HG03354 (cell line): ENCODE measurements at regions not wholly inside any gene's neighbourhood (a gene's known extent, or its start where the extent isn't known, plus 50 kb on each side); places are given as distances from the start of the nearest gene placed in this dataset.

ENCODE experiments used
- ATAC-seq: cut with Tn5 transposase; IDR thresholded peaks from one replicate; pipeline ENCODE4 v1.9.1; 2021; ENCODE audit warnings: mild to moderate bottlenecking; ENCODE audit not compliant: unreplicated experiment, poor library complexity, severe bottlenecking

DNA sequence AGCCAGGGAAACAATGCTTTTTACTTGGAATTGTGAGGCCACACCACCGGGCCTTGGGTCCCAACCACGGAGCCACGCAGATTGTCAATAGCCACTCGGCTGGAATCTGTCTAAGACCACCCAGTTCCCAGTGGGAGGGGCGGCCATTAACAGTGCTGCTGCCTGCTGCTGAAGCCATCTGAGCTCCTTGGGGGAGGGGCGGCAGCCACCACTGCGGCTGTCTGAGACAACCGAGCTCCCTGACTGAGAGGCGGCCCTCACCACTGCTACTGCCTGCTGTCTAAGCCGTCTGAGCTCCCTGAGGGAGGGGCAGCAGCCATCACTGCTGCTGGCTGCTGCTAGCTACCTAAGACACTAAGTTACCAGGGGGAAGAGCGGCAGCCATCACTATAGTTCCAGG, 64.3 kb downstream of the DMRTA2 start:
- ATAC-seq: no peak

DNA sequence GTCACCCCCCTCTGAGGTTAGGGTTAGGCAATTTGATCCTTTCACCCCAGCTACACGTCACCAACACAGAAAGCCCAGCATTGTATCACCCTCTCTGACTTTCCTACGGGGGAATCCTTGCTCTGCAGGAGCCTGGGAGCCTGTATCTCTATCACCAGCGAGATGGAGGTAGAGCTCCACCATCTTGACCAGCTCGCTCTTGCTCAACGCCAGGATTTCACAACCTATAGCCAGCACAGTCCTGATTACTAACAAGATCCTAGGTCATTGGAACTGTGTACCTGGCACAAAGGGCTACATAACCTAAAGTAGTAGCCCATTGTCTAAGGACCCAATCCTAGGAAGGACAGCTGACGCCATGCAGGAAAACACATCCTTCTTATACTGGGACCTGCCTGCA, 66.1 kb downstream of the DMRTA2 start:
- no peak for ATAC-seq

DNA sequence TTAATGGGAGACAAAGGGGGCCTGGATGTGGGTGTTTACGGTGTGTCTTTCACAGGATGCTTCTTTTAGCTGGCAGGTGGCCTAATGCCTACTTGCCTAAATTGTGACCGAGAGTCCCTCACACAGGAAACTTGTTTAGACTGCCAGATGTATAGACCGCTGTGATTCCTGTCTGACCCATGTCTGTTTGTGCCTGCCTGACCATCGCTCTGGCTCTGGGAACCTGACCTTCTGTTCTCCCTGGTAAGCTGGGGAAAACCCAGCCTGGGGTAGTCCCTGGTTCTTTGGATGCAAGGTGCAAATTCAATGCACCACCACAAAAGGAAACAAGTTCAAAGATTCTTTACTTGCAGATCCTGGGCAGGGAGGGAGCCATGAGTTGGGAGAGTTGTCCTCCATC, 68.4 kb downstream of the DMRTA2 start:
- no peak for ATAC-seq

DNA sequence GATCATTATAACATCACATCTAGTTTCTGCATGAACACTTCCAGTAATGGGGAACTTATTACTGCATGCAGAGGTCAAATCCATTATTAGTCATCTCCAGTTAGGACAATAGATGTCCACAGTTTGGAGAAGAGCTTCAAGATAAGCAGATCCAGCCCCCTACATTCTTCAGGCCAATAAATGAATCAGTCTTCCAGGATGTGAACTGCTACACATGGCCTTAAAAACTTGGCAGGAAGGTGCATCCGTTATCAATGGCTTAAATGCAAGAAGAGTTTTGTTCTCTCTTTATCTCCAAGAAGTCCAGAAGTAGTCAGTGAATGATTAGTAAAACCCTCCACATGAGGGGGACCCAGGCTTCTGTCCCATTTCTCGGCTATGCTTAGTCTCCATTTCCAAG, 70.8 kb downstream of the DMRTA2 start:
- ATAC-seq: no peak

DNA sequence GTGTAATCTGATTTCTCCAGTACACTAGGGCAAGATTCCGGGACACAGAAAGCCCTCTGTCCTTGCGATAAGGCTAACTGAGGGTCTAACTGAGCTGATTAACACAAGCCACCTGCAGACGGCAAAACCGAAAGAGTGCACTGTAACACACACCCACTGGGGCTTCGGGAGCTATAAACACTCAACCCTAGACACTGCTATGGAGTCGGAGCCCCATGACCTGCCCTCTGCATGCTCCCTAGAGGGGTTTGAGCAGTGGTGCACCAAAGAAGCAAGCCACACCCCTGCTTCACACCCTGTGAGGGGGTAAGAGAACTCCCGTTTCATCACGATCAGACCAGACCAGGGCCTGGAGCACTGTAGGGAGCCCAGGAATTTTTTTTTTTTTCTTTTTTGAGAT, 72.4 kb downstream of the DMRTA2 start:
- no peak for ATAC-seq

DNA sequence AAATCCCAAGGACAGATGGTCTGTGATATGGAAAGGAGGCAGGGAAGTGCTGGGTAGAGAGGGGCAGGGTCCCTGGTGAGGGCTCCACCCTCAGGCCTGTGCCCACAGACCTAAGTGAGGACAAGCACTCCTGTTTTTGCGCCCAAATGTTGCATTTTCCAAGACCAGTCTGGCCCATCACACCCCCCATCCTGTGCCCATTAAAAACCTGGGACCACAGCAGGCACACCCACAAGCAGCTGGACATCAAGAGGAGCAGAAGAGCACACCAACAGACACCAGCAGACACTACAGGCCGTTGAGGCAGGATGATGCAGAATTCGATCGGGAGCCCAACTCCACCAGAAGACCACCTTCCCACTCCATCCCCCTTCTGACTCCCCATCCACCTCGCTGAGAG, 72.8 kb downstream of the DMRTA2 start:
- no peak for ATAC-seq

DNA sequence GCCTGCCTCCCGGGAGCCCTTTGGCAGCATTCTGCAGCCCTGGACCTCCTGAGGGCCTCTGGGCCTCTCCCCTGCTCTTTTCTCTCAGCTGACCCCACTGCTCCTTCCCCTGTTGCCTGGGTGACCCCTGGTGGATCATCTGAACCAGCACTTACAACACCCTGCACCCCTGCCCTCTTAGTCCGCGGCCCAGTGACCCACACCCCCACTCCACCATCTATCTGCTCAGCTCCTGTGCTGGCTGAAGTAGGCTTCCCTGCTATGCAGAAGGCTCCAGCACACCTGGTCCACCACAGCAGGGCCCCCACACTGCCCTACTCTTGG, 74.0 kb downstream of the DMRTA2 start:
- ATAC-seq: no peak

DNA sequence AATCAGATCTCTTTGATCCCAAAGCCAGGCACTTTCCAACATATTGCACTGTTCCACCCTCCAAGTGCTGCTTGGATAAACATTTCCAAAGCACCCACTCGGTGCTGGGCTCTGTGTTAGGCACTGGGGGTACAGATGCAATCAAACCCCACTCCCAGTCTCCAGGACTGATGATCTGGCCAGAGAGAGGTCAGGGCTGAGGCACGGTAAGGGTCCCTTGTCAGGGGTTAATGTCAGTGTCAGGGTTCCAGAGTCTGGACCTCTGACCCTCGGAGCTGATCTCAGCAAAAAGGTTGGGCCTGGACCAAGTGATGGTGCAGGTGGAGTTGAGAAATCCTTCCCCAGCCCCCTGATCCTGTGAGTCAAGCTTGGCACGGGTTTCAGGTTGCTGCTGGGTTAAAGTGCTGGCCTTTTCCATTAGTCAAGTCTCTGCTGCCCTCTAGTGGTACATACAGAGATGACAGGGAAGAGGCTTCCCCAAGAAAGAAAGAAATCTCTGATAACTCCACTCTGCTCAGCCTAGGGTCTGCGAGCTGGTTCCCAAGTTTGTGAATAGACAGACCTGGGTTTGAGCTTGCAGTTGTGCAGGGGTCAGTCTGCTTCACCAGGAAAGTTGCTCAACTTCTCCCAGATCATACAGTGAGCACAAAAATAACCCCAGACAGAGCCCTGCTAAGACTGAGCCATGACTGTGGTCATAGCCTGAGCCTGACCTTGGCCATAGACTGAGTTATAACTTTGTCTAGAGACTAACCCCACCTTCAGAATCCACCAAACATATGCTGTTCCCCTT, 74.6 kb downstream of the DMRTA2 start:
- peak; percentile 80 for ATAC-seq

DNA sequence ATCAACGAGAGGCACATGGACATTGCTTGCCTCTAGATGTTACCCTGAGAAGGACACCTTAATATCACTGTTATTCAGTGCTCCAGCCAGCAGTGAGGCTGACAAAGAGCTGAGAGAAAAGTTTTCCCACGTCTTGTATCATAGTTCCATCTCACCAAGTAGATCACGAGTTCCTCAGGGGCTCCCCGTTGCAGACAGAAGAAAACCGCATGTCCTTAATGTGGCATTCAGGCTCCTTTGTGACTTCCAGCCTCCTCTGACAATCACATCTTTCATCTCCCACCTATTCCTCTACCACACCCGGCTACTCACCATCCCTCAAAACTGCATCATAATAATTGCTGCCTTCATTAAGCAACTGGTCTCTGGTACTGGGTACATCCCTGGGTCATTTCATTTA, 75.3 kb downstream of the DMRTA2 start:
- ATAC-seq: no peak

DNA sequence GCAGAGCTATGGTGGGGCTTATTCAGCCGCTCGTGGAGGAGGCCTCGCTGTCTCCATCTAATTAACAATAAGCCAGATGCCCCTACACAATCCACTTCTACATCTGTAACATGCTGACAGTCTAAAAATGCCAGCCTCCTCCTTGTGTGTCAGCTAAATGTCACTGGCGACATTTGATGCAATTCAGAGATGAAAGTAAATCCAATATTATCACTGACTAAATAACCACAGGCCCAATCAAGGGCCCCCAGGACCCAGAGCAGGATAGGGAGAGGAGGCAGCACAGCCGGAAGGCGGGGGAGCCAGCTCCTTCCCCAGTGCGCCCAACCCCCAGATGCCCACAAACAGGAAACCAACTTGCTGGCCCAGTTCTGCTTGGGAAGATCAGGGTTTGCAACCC, 76.6 kb downstream of the DMRTA2 start:
- no peak for ATAC-seq

DNA sequence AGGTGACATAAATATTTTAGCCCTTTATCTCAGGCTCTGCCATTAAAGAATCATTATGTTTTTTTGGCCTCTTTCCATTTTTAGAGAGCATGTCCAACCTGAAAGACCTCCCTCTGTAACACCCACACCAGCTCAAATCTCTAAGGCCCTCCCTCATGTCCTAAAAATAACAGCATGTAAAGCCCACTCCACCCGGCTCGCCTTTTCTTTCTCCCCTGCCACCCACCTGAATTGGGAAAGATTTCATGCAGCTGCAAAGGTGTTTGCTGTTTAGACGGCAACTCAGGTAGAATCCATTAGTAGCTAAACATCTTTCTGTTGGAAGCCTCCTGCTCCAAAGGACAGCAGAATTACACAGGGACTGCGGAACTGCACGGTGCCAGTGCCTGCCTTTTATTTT, 79.9 kb downstream of the DMRTA2 start:
- ATAC-seq: no peak

DNA sequence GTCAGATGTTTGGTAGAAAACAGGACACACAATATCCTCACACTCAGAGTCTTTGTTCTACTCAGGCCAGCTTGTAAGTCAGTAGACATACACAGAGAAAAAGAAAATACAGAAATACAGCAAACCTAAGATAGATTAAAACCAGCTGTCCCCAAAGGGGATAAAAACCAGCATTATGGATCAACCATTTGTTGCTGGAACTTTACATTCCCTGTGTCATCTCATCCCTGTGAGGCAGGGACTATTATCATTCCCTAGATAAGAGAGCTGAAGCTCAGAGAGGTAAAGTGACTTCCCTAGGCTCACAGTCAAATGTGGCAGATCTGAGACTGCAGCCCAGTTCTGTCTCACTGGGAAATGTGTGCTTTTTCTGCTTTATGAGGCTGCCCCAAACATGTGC, 80.7 kb downstream of the DMRTA2 start:
- ATAC-seq: no peak

DNA sequence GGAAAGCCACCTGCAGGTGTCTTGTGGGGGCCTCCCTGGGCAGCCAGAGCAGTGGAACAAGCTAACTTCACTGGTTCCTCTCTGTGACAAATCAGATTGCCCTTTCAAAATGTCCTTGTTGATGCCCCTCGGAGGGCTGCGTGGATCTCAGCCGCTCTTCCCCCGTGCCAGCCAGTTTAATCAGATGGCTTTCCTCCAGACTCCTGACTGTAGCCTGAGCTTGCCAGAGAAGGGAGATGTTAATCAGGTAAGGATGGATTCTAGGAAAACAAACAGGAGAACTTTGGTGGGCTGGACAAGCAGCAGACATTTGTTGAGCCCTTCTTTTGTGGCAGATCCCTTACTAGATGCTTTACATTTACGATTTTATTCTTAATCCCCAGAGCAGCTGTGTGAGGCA, 88.2 kb downstream of the DMRTA2 start:
- ATAC-seq: no peak

DNA sequence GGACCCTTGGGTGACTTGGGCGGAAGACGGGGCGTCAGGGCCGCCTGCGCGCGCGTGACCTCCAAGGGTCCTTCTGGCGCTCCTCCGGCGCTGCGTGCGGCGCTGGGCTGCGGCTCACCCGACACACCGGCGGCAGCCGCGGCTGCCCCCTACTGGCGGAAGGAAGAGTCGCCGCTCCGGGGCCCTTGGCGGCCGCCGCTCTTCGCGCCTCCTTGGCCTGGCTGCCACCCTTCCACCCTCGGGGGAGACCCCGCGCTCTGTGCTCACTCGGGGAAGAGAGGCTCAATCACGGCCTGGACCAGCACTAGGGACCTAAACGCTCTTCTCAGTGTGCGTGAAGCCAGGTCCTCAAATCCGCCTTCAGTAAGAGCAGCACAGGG, 89.7 kb downstream of the DMRTA2 start:
- ATAC-seq: peak; percentile 86

DNA sequence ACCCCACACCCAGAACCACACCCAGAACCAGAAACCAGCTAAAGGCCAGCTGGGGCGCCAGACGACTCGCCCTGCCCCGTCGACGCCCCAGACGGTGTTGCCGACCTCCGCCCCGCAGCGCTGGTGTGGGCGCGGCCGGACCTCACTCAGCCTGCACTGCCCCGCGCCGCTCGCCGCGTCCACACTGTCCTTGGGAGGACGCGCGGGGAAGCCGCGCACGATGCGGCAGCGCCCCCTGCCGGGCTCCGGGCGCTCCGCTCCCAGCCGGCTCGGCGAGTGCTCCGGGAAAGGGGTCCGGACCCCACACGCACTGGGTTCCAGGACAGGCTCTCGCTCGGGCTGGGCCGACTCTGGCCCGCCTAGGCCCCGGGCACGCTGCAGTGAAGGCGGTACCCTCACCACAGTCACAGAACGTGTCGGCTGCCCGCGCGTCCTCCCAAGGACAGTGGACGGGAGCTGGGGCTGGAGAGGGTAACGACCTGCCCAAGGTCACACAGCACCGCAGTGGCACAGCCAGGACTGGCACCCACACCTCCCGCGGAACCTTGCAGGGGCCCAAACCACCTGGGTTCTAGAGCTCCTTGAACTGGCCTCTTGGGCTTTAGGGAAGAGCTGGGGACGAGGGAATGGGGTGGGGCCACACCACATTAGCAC, 90.2 kb downstream of the DMRTA2 start:
- ATAC-seq: peak; percentile 86

DNA sequence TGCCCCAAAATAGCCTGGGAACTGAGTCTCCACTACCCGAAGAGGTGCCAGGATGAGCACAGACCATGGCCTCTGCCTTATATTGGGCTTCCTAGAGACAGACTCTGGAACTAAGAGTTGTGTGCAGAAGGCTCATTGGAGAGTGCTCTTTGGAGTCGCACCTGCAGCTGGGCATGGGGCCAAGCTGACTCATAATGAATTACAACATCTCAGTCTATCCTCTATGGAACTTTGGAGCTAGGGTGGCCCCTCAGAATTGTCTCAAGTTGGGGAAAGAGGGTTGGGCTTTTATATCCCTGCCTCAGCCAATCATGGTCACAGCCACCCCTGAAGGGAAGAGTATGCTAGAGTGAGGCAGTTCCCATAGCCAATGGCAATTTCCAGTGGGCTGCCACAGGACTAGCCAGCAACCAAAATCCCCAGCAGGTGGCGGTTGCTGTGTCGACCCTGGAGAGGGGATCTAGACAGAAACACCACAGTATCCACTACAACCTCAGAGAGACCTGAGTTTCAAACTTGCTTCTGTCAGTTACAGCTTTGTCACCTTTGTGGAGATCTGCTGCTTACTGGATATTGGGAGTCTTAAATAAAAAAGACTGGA, 93.8 kb downstream of the DMRTA2 start:
- ATAC-seq: no peak

DNA sequence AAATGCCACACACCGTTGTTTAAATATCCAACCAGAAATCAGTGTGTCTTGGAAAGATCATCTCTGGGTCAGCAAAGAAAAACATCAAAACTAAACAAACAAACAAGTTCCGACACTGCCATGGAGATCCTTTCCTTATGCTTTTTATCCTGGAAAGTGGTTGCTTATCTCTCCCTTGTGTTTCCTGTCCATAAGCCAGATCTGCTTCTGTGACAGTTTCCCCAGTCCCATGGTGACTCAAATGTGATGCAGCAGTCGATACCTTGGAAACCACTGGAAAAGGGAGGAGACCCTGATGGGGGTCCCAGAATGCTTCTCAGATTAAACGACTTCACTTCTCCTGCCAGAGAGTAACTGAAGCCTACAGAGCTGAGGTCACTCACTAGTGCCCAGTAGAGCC, 94.7 kb downstream of the DMRTA2 start:
- ATAC-seq: no peak

DNA sequence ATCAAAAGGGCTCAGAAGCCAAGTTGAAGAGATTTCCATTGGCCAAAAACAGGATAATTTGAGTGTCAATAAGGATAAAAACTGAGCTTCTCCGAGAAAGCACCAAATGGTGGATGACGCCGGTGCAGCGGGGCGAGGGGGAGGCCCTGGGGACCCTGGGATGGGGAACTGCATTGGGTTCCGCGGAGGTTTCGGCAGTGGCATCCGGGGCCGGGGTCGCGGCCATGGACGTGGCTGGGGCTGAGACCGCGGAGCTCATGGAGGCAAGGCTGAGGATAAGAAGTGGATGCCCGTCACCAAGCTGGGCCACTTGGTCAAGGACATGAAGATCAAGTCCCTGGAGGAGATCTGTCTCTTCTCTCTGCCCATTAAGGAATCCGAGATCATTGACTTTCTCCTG, 97.2 kb downstream of the DMRTA2 start:
- ATAC-seq: no peak

DNA sequence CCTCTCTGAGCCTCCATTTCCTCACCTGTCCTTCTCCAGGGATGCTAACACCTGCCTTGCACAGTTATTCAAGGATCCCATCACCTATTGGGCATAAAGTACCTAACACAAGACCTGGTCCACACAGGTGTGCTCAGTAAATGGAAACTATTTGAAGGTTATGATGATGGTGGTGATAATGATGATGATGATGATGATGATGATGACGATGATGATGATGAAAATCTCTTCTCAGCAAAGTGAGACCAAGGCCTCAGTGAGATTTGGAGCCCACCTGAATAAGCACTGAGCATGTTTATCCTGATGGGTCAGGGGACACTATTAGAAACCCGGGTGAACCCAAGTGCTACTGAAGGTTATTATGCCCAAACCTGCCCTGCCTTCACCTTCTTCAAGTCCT, 100.7 kb downstream of the DMRTA2 start:
- no peak for ATAC-seq

DNA sequence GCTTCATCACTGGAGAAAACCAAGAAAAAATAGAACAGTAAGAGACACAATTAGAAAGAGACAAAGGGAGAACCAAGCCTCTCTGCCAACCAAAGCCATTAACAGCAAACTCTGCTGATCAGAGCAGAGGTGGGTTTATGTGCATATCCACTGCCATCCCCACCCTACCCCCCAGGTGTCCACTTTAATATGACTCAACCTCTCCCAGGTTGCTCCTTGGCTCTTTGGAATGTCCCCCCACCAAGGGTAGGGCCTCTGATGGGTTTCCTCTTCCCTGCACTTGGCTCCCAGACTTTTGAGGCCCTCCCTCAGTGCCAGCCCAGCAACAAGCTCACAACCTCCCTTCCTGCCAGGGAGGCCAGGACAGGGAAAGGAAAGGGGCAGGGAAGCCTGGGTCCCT, 104.8 kb downstream of the DMRTA2 start:
- no peak for ATAC-seq

DNA sequence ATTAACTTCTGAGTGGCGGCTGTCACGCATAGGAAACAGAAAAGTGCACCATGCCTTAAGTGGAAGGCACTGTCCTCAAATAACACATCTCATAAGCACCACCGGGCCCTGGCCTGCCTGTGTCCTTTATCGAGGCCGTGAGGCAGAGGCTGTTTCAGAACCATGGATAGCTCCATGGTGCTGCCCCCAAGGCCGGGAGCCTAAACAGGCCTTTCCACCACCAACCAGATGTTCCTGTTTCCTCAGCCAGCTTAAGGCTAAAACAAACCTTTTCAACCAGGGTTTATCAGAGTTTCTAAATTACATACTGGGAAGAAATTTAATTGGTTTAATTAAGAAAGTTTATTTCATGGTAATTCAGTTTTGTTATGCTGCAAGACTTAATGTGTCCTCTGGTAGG, 114.4 kb downstream of the DMRTA2 start:
- ATAC-seq: no peak
